Osteocyte (in vitro differentiated cells): ENCODE measurements at regions not wholly inside any gene's neighbourhood (a gene's known extent, or its start where the extent isn't known, plus 50 kb on each side); places are given as distances from the start of the nearest gene placed in this dataset.

Experiments
- DNase-seq: peaks from one replicate; pipeline ENCODE4 v3.0.0; 2021; ENCODE audit warnings: mixed read lengths; ENCODE audit not compliant: unreplicated experiment; ENCODE audit errors: extremely low spot score
- H3K27ac Mint-ChIP-seq: one replicate; pipeline ENCODE4 v1.8.0; 2021; ENCODE audit warnings: mild to moderate bottlenecking, mixed read lengths; ENCODE audit not compliant: unreplicated experiment
- H3K27me3 Mint-ChIP-seq: one replicate; pipeline ENCODE4 v1.8.0; 2021; ENCODE audit warnings: mixed read lengths; ENCODE audit not compliant: unreplicated experiment
- H3K36me3 Mint-ChIP-seq: one replicate; pipeline ENCODE4 v1.8.0; 2021; ENCODE audit warnings: mixed read lengths; ENCODE audit not compliant: unreplicated experiment
- H3K4me1 Mint-ChIP-seq: one replicate; pipeline ENCODE4 v1.8.0; 2021; ENCODE audit warnings: mixed read lengths; ENCODE audit not compliant: unreplicated experiment
- H3K4me3 Mint-ChIP-seq: one replicate; pipeline ENCODE4 v1.8.0; 2021; ENCODE audit warnings: mild to moderate bottlenecking, moderate library complexity, mixed read lengths; ENCODE audit not compliant: unreplicated experiment
- H3K9me3 Mint-ChIP-seq: one replicate; pipeline ENCODE4 v1.8.0; 2021; ENCODE audit warnings: mixed read lengths; ENCODE audit not compliant: unreplicated experiment
- CTCF ChIP-seq: fragments of 200-600 bp; sonication (generic); IDR thresholded peaks from 2 replicates; pipeline ENCODE4 v1.5.0; 2021; ENCODE audit warnings: antibody characterized with exemption, mild to moderate bottlenecking, moderate library complexity

- no peak for DNase-seq
- peaks cover 5% of the 10 kb centered on the region for H3K9me3 Mint-ChIP-seq
- no peak overlapping the region for H3K27ac Mint-ChIP-seq
- H3K27me3 Mint-ChIP-seq = no peaks in the 10 kb centered on the region
- no peaks in the 10 kb centered on the region for H3K4me1 Mint-ChIP-seq
- no peak overlapping the region for H3K4me3 Mint-ChIP-seq
- no peak for TF ChIP-seq CTCF
- no peaks in the 10 kb centered on the region for H3K36me3 Mint-ChIP-seq
These were observed 1323.7 kb upstream of the PIK3C3 start for GRCh38 chr18:40631319-40631718.

GRCh38 chr18:40630496-40630895 lies 1324.5 kb upstream of the PIK3C3 start:
- peaks cover 3% of the 10 kb centered on the region for H3K9me3 Mint-ChIP-seq
- H3K27ac Mint-ChIP-seq = no peak overlapping the region
- H3K4me3 Mint-ChIP-seq = no peak overlapping the region
- H3K27me3 Mint-ChIP-seq = no peaks in the 10 kb centered on the region
- H3K4me1 Mint-ChIP-seq = no peaks in the 10 kb centered on the region
- TF ChIP-seq CTCF = no peak
- no peaks in the 10 kb centered on the region for H3K36me3 Mint-ChIP-seq
- no peak for DNase-seq

GRCh38 chr18:40624959-40625358 lies 1330.1 kb upstream of the PIK3C3 start:
- Mint-ChIP-seq H3K27me3 (no peaks in the 10 kb centered on the region), H3K4me3 (no peak overlapping the region), H3K27ac (no peak overlapping the region), H3K36me3 (no peaks in the 10 kb centered on the region), H3K4me1 (no peaks in the 10 kb centered on the region), H3K9me3 (no peaks in the 10 kb centered on the region)
- no peak for DNase-seq
- TF ChIP-seq CTCF = no peak

- no peaks in the 10 kb centered on the region for H3K4me1 Mint-ChIP-seq
- H3K36me3 Mint-ChIP-seq = no peaks in the 10 kb centered on the region
- no peaks in the 10 kb centered on the region for H3K9me3 Mint-ChIP-seq
- H3K27ac Mint-ChIP-seq = no peak overlapping the region
- no peak for TF ChIP-seq CTCF
- H3K27me3 Mint-ChIP-seq = no peaks in the 10 kb centered on the region
- DNase-seq = no peak
- no peak overlapping the region for H3K4me3 Mint-ChIP-seq
These were observed 1341.3 kb upstream of the PIK3C3 start for GRCh38 chr18:40613721-40614120.

GRCh38 chr18:40612356-40612755 lies 1342.7 kb upstream of the PIK3C3 start:
- Mint-ChIP-seq H3K27ac (no peak overlapping the region), H3K4me3 (no peak overlapping the region), H3K36me3 (no peaks in the 10 kb centered on the region), H3K9me3 (no peaks in the 10 kb centered on the region), H3K4me1 (no peaks in the 10 kb centered on the region), H3K27me3 (peaks cover 2% of the 10 kb centered on the region)
- TF ChIP-seq CTCF = no peak
- DNase-seq = no peak
